ENCODE measurements at regions not wholly inside any gene's neighbourhood (a gene's known extent, or its start where the extent isn't known, plus 50 kb on each side); places are given as distances from the start of the nearest gene placed in this dataset.
A peak's percentile ranks its signal among the peaks of the same experiment; 100 is the strongest.

DNA sequence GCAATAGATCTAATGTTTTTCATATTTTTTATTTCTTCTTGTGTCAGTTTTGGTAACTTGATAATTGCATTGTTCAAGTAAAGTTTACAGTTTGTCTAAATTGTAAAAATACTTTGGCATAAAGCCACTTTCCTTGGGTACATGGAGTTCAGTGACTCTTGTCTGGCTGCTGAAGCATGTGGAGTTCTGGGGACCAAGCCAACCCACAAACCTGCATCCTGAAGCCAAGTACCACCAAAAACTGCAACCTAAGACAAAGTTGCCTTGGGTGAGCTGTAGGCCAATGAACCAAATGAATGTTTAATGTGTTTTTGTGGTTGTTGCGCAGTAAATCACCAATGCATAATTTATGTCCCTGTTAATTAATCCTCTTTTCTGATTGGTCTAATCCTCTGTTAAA lies 872.6 kb downstream of the BCL11A start:
- peak; percentile 65 for DNase-seq (ENCODE audit: low read depth)

GRCh38 chr2:59677158-59677557 lies 876.3 kb downstream of the BCL11A start:
- DNase-seq (ENCODE audit: low read depth) = no peak

- peak; percentile 2 for DNase-seq (ENCODE audit: low read depth)
Observed at GRCh38 chr2:59674100-59674499, 879.4 kb downstream of the BCL11A start.

DNA sequence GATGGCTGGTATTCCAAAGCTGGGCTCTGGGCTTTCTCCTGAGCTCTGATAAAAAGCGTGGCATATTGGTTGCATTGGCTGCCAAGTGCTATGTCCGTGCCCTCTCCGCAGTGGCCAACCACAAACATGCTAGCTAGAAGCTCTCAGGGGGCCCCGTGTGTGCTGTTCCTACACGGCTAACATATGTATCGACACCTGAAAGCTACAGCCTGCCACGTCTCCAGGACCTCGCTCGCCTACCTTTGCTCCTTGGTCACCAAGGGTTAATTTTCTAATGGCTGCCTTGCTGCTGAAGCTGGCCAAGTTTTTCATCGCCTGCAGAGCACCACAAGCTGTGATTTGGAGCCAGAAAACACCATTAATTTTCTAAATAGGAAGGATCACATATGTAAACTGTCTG lies 888.4 kb downstream of the BCL11A start:
- no peak for DNase-seq (ENCODE audit: low read depth)

DNA sequence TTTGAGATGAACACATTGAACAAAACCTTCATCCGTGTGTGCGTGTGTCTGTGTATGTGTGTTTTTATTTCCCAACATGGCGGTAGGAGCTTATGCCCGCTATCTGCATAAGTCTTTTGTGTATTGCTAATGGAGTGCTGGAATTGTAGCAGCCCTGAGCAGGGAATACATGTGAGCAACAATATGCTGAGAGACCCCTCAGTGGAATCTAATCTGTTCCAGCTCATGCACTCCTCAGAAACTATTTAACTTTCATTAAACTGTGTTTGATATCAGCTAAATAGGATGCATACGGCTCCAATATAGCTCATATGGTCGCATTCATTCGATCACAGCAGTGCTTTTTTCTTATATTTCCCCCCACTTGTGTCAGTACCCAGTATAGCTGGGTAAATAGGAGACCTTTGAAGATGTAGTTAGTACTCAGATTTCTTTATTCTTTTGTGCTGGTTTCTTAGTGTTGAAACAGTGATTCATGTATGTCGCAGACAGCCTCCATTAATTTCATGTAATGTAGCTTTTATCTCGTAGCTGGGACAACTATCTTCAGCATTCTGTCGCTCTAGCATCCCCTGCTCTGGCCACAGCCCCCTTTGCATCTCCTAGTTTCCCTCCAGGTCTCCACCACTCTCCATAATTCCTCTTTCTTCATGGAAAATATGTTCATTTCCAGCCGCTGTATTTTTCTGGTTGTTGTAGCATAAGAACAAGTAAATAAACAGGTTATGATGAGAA lies 891.2 kb downstream of the BCL11A start:
- DNase-seq (ENCODE audit: low read depth) = no peak

DNA sequence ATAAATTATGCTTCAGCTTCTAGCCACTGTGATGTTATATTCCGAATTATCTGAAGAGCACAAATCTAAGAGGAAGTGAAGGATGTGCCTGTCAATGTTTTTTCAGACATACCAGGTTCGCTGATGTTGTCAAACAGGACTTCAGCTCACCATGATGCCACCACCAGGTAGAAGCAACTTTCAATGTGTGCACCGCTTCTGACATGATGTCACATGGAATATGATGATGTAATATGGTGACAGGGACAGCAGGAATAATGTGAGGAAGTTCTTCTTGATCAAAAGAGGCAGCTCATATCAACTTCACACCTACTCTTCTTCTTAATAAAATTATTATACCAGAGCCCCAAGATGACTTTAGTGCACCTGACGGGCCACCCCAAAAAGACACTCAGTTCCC lies 893.2 kb downstream of the BCL11A start:
- DNase-seq (ENCODE audit: low read depth) = no peak

DNA sequence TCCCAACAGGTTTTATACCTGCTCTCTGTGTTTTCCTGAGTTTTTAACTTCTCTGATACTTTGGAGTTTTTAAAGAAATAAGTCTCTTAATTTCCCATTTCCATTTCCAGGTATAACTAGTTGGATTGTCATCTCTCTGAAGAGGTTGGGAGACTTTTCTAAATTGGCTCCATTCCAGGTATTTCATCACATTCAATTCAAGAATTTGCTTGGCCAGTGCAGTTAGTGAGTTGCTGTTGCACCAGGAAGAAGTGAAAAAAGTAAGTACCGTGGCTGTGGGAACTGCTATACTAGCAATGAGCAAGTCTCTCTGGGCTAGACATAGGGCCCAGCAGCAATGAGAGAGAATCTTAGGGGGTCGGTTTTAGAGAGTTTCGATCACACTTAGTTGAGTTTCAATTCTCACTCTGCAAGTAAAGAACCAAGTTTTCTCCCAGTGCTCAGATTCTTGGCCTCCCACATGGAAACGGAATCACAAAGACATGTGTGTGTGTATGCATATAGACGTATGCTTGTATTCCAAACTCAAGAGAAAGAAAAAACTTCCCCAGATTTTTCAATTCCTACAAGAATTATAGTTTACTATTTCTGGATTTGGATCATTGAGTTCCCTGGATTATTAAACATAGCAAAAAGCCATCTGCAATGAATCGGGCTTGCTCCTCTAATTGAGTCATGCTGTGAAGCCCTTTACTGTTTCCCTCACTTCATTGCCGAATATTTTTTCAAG lies 894.4 kb downstream of the BCL11A start:
- no peak for DNase-seq (ENCODE audit: low read depth)

- DNase-seq (ENCODE audit: low read depth) = peak; percentile 17
Observed at GRCh38 chr2:59655809-59656208, 897.6 kb downstream of the BCL11A start.

DNA sequence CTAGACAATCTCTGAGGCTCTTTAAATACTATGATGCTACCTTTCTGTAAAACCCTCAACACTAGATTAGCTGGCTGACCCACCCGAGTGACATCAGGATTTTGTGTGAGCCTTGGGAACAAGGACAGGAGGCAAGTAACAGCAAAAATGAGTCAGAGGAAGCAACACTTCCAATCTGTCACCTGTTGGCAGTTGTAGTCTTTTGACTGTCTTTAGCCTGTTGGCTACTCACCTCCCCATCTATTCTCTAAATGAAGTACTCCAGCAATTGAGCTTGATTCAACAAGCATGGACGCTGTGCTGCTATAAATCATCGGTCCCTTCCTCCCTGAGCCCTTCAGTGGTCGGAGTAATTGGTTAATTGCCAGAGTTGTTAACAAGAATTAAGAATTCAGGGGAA lies 898.7 kb downstream of the BCL11A start:
- peak; percentile 3 for DNase-seq (ENCODE audit: low read depth)

GRCh38 chr2:59653164-59653563 lies 900.3 kb downstream of the BCL11A start:
- no peak for DNase-seq (ENCODE audit: low read depth)

DNA sequence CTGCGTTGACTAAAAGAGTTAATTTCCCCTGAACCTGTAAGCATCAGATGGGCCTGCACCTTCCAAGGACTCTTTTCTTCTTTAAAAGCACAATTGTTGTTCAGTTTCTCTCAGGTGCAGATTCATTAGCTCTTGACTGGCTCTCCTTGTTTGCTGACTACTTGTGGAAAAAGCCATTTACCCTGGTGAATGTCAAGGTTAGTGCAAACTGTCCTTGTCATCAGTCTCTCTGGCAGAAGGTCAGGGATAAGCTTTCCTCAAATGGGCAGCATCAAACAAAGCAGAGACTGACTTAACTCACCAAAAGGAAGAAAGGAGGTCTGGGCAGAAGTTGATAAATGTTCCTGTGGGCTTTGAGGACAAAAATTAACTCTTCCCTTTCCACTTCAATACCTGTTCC lies 922.7 kb downstream of the BCL11A start:
- DNase-seq (ENCODE audit: low read depth) = no peak

- DNase-seq (ENCODE audit: low read depth) = no peak
Observed at GRCh38 chr2:59627599-59627998, 925.9 kb downstream of the BCL11A start.

DNA sequence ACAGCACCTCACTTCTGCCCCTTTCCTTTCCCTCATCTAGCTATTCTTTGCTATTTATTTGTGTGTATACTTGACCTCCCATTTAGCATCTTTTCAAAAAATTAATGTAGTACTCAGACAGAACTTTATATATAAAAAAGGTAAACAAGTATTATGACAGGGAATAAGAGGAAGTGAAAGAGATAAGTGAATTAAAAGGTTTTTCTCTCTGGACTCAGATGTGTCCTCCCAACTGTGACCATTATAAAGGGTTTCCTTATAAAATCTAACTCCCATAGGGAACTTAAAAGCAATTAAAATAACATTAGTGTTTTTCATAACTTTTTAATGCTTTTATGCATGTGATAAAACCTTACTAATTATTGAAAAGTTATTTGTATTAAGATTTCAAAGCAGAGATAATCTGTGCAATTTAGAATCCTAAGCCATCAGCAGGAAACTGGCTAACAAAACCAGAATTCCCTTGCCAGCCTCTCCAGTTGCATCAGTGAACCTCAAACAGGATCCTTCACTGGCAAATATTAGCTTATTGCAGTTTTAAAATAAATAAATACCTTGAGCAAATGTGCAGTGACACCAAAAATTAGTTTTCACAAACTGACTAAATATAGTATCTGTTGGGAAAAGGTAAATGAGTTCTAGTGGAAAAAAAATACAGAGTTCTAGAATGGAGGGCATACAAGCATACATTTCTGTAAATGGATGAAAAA lies 930.7 kb downstream of the BCL11A start:
- no peak for DNase-seq (ENCODE audit: low read depth)

- DNase-seq (ENCODE audit: low read depth) = no peak
Observed at GRCh38 chr2:59604123-59604522, 949.3 kb downstream of the BCL11A start.

DNA sequence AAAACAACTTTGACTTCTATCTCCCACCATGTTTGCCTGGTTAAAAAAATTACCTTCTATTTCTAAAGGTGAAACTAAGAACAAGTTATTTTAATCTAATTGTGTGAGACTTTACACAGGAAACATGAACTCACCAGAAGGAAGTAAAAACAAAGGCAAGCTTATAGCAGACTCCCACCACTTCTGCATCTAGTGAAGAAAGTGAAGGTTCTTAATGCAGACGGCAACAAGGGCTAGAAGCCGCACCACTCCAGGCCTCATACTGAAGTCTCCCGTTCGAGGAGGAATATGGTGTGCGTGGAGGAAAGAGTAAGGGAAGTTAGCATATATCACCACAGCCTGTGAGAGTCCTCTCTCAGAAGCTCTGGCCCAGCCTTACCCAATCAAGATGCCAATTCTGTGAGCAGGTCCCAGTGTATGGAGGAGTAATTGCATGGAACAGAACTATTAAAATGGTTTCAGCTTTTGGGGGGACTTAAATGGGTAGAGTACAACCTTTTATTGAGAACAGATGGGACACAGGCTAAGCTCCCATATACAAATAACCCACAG lies 958.7 kb downstream of the BCL11A start:
- DNase-seq (ENCODE audit: low read depth) = no peak

- no peak for DNase-seq (ENCODE audit: low read depth)
Observed at GRCh38 chr2:59590798-59591197, 962.7 kb downstream of the BCL11A start.

GRCh38 chr2:59589881-59590280 lies 963.6 kb downstream of the BCL11A start:
- no peak for DNase-seq (ENCODE audit: low read depth)

DNA sequence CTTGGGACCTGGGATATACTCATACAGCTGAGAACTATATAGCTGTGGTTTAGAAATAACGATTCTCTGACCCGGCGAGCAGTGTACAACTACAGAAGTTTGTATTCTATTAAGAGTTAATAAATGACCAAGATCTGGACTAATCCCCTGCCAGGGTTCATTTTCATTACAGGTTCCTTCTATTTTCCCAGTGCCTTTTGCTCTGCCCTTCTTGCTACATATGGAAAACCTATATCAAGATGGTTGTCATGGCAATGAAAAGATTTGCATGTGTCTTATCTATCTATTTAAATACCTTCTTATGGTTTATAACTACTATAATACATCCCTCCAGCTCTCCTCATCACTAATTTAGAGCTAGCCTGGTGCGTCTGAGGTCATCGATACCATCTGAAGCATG lies 965.2 kb downstream of the BCL11A start:
- no peak for DNase-seq (ENCODE audit: low read depth)

DNA sequence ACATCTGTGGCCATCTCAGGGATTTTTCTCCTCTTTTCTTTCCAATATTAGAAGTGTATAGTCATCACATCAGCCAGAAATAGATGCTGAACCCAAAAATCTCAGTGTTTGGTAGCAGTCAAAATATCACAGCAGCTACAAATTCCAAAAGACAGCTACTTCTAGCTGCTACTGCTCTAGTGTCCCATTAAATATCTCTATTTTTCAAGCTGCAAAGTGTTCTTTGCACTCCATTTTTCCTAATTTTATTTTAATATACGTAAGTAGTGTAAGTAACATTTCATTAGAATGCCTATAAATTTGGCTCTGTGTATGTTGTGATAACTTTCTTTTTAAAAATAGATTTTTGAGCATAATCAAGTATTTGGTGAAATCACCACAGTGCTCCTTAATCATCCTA lies 967.3 kb downstream of the BCL11A start:
- no peak for DNase-seq (ENCODE audit: low read depth)

GRCh38 chr2:59585655-59586054 lies 967.8 kb downstream of the BCL11A start:
- DNase-seq (ENCODE audit: low read depth) = no peak

DNA sequence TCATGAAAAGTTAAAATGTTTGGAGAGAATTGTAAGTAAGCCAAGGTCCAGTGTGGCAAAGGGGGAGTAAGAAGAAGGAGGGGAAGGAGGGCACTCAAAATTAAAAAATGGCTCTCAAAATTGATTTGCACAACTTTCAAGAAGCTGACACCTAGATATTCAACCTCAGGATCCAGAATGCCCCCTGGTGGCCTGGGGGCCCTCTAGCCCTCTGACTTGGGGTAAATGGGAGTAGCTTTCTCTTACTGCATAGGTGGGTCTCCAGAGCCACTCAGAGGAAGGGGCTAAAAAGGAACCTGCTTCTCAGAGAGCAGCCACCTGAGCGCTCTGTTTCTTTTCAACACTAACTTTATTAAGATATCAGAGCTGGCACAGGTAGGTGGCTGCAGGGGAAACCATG lies 968.5 kb downstream of the BCL11A start:
- peak; percentile 20 for DNase-seq (ENCODE audit: low read depth)

DNA sequence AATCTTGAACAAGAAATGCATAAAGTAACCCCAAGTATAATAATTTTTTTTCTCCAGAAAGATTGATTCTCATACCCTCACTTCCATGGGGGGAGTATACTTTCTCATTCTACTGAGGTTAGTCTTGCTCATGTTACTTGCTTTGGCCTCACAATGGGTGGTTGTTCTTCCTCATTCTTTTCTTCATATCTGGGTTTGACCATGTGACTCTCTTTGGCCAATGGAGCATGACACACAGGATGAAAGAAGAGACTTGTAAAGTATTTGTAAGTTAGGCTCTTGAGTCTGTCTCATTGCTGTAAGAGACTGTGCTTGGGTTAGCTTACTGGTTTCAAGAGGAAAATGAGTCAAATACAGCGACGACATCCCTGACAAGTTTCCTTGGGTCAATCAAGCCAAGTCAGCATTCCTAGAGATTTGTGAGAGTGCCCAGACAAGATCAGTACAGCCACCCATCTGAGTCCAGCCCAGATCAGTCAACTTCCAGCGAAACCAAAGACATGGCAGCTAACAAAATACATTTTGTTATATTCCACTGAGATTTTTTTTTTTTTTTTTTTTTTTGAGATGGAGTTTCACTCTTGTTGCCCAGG lies 970.2 kb downstream of the BCL11A start:
- no peak for DNase-seq (ENCODE audit: low read depth)
